ENCODE measurements at regions not wholly inside any gene's neighbourhood (a gene's known extent, or its start where the extent isn't known, plus 50 kb on each side); places are given as distances from the start of the nearest gene placed in this dataset.
A peak's percentile ranks its signal among the peaks of the same experiment; 100 is the strongest.
"Not testable (repeated sequence)": the region's sequence is repeated elsewhere in the genome, so short reads cannot be mapped to it uniquely, and the experiment has no call there.

GRCh38 chr3:87796843-87797185 is 262.0 kb downstream of the CGGBP1 start:
- no peak for DNase-seq (ENCODE audit: low read depth, low spot score)
- no peak for TF ChIP-seq YY1 (IDR thresholded peaks at IDR 0.05; ENCODE audit: insufficient read depth, insufficient read length)
- no peak for TF ChIP-seq SUZ12 (IDR thresholded peaks at IDR 0.05; ENCODE audit: extremely low read depth, insufficient read depth, insufficient read length)
- TF ChIP-seq ZNF274 (IDR thresholded peaks at IDR 0.05; ENCODE audit: low read depth, low read length), result no peak
- Histone ChIP-seq H3K9ac (ENCODE audit: insufficient read length, low read depth) (no peak overlapping the region), H3K9me3 (ENCODE audit: insufficient read depth, low read length) (no peaks in the 10 kb centered on the region), H3K36me3 (ENCODE audit: insufficient read depth, insufficient read length, low read length) (no peaks in the 10 kb centered on the region), H3K4me1 (ENCODE audit: insufficient read depth, insufficient read length) (no peaks in the 10 kb centered on the region), H3K27me3 (ENCODE audit: insufficient read depth, insufficient read length) (peaks cover 26% of the 10 kb centered on the region), H3K4me3 (ENCODE audit: insufficient read length, low read depth) (no peak overlapping the region)

- Histone ChIP-seq H3K4me1 (ENCODE audit: insufficient read depth, insufficient read length) (no peaks in the 10 kb centered on the region), H3K4me3 (ENCODE audit: insufficient read length, low read depth) (no peak overlapping the region), H3K36me3 (ENCODE audit: insufficient read depth, insufficient read length, low read length) (no peaks in the 10 kb centered on the region), H3K9me3 (ENCODE audit: insufficient read depth, low read length) (no peaks in the 10 kb centered on the region), H3K9ac (ENCODE audit: insufficient read length, low read depth) (no peak overlapping the region), H3K27me3 (ENCODE audit: insufficient read depth, insufficient read length) (peaks cover 27% of the 10 kb centered on the region)
- DNase-seq (ENCODE audit: low read depth, low spot score), result no peak
- TF ChIP-seq ZNF274 (IDR thresholded peaks at IDR 0.05; ENCODE audit: low read depth, low read length) (no peak), SUZ12 (IDR thresholded peaks at IDR 0.05; ENCODE audit: extremely low read depth, insufficient read depth, insufficient read length) (no peak), YY1 (IDR thresholded peaks at IDR 0.05; ENCODE audit: insufficient read depth, insufficient read length) (no peak)
These were observed 262.5 kb downstream of the CGGBP1 start for GRCh38 chr3:87796137-87796842.

- H3K9me3 ChIP-seq (ENCODE audit: insufficient read depth, low read length), result no peaks in the 10 kb centered on the region
- no peak overlapping the region for H3K9ac ChIP-seq (ENCODE audit: insufficient read length, low read depth)
- no peak for DNase-seq (ENCODE audit: low read depth, low spot score)
- TF ChIP-seq ZNF274 (IDR thresholded peaks at IDR 0.05; ENCODE audit: low read depth, low read length) (no peak), YY1 (IDR thresholded peaks at IDR 0.05; ENCODE audit: insufficient read depth, insufficient read length) (no peak), SUZ12 (IDR thresholded peaks at IDR 0.05; ENCODE audit: extremely low read depth, insufficient read depth, insufficient read length) (no peak)
- no peaks in the 10 kb centered on the region for H3K36me3 ChIP-seq (ENCODE audit: insufficient read depth, insufficient read length, low read length)
- H3K4me1 ChIP-seq (ENCODE audit: insufficient read depth, insufficient read length), result no peaks in the 10 kb centered on the region
- H3K27me3 ChIP-seq (ENCODE audit: insufficient read depth, insufficient read length), result peaks cover 27% of the 10 kb centered on the region
- no peak overlapping the region for H3K4me3 ChIP-seq (ENCODE audit: insufficient read length, low read depth)
These were observed 263.1 kb downstream of the CGGBP1 start for GRCh38 chr3:87795701-87796100.

GRCh38 chr3:87793337-87793877 is 265.4 kb downstream of the CGGBP1 start:
- DNase-seq (ENCODE audit: low read depth, low spot score), result no peak
- no peaks in the 10 kb centered on the region for H3K9me3 ChIP-seq (ENCODE audit: insufficient read depth, low read length)
- H3K27me3 ChIP-seq (ENCODE audit: insufficient read depth, insufficient read length), result peaks cover 27% of the 10 kb centered on the region
- TF ChIP-seq ZNF274 (IDR thresholded peaks at IDR 0.05; ENCODE audit: low read depth, low read length), result no peak
- H3K4me1 ChIP-seq (ENCODE audit: insufficient read depth, insufficient read length), result no peaks in the 10 kb centered on the region
- H3K4me3 ChIP-seq (ENCODE audit: insufficient read length, low read depth), result peak overlapping the region; percentile 53
- H3K9ac ChIP-seq (ENCODE audit: insufficient read length, low read depth), result peak overlapping the region; percentile 73
- no peaks in the 10 kb centered on the region for H3K36me3 ChIP-seq (ENCODE audit: insufficient read depth, insufficient read length, low read length)

GRCh38 chr3:87792534-87793336 is 266.1 kb downstream of the CGGBP1 start, which contains the start of gene HTR1F:
HTR1F (plus strand) TSS chr3:87792706.
- Histone ChIP-seq H3K9ac (ENCODE audit: insufficient read length, low read depth) (peak within 1 kb of the TSS; percentile 73), H3K27me3 (ENCODE audit: insufficient read depth, insufficient read length) (peaks cover 27% of the 10 kb centered on the region), H3K9me3 (ENCODE audit: insufficient read depth, low read length) (no peaks in the 10 kb centered on the region), H3K4me3 (ENCODE audit: insufficient read length, low read depth) (peak within 1 kb of the TSS; percentile 53), H3K36me3 (ENCODE audit: insufficient read depth, insufficient read length, low read length) (no peaks in the 10 kb centered on the region), H3K4me1 (ENCODE audit: insufficient read depth, insufficient read length) (no peaks in the 10 kb centered on the region)
- TF ChIP-seq SUZ12 (IDR thresholded peaks at IDR 0.05; ENCODE audit: extremely low read depth, insufficient read depth, insufficient read length) (no peak), YY1 (IDR thresholded peaks at IDR 0.05; ENCODE audit: insufficient read depth, insufficient read length) (no peak)
- DNase-seq (ENCODE audit: low read depth, low spot score), result no peak

GRCh38 chr3:87792198-87792533 is 266.6 kb downstream of the CGGBP1 start:
- no peaks in the 10 kb centered on the region for H3K9me3 ChIP-seq (ENCODE audit: insufficient read depth, low read length)
- peaks cover 27% of the 10 kb centered on the region for H3K27me3 ChIP-seq (ENCODE audit: insufficient read depth, insufficient read length)
- no peak for TF ChIP-seq ZNF274 (IDR thresholded peaks at IDR 0.05; ENCODE audit: low read depth, low read length)
- no peak for TF ChIP-seq SUZ12 (IDR thresholded peaks at IDR 0.05; ENCODE audit: extremely low read depth, insufficient read depth, insufficient read length)
- no peak for TF ChIP-seq YY1 (IDR thresholded peaks at IDR 0.05; ENCODE audit: insufficient read depth, insufficient read length)
- H3K4me1 ChIP-seq (ENCODE audit: insufficient read depth, insufficient read length), result no peaks in the 10 kb centered on the region
- H3K4me3 ChIP-seq (ENCODE audit: insufficient read length, low read depth), result peak overlapping the region; percentile 53
- no peak for DNase-seq (ENCODE audit: low read depth, low spot score)
- no peaks in the 10 kb centered on the region for H3K36me3 ChIP-seq (ENCODE audit: insufficient read depth, insufficient read length, low read length)
- H3K9ac ChIP-seq (ENCODE audit: insufficient read length, low read depth), result peak overlapping the region; percentile 73

GRCh38 chr3:87791248-87792027 is 267.4 kb downstream of the CGGBP1 start:
- no peaks in the 10 kb centered on the region for H3K4me1 ChIP-seq (ENCODE audit: insufficient read depth, insufficient read length)
- H3K4me3 ChIP-seq (ENCODE audit: insufficient read length, low read depth), result no peak overlapping the region
- H3K9ac ChIP-seq (ENCODE audit: insufficient read length, low read depth), result no peak overlapping the region
- no peaks in the 10 kb centered on the region for H3K9me3 ChIP-seq (ENCODE audit: insufficient read depth, low read length)
- no peak for DNase-seq (ENCODE audit: low read depth, low spot score)
- TF ChIP-seq ZNF274 (IDR thresholded peaks at IDR 0.05; ENCODE audit: low read depth, low read length) (no peak), YY1 (IDR thresholded peaks at IDR 0.05; ENCODE audit: insufficient read depth, insufficient read length) (no peak), SUZ12 (IDR thresholded peaks at IDR 0.05; ENCODE audit: extremely low read depth, insufficient read depth, insufficient read length) (no peak)
- H3K27me3 ChIP-seq (ENCODE audit: insufficient read depth, insufficient read length), result peaks cover 27% of the 10 kb centered on the region
- H3K36me3 ChIP-seq (ENCODE audit: insufficient read depth, insufficient read length, low read length), result no peaks in the 10 kb centered on the region

GRCh38 chr3:87789049-87789448 is 269.8 kb downstream of the CGGBP1 start:
- H3K27me3 ChIP-seq (ENCODE audit: insufficient read depth, insufficient read length), result peaks cover 21% of the 10 kb centered on the region
- not testable (repeated sequence) for DNase-seq (ENCODE audit: low read depth, low spot score); H3K4me3 ChIP-seq (ENCODE audit: insufficient read length, low read depth); H3K36me3 ChIP-seq (ENCODE audit: insufficient read depth, insufficient read length, low read length); H3K9me3 ChIP-seq (ENCODE audit: insufficient read depth, low read length); H3K4me1 ChIP-seq (ENCODE audit: insufficient read depth, insufficient read length); H3K9ac ChIP-seq (ENCODE audit: insufficient read length, low read depth)

Data from NT2/D1 (cell line).